Neural progenitor cell (in vitro differentiated cells): ENCODE measurements at regions not wholly inside any gene's neighbourhood (a gene's known extent, or its start where the extent isn't known, plus 50 kb on each side); places are given as distances from the start of the nearest gene placed in this dataset.

Experiments
- DNase-seq: peaks from one replicate; pipeline ENCODE4 v3.0.0-alpha.2; 2016; ENCODE audit warnings: low spot score
- H2AFZ ChIP-seq: fragments of 200-600 bp; sonication (generic); replicated peaks from 2 replicates; pipeline ENCODE4 v1.6.1; 2016; ENCODE audit warnings: antibody characterized with exemption
- H3F3A ChIP-seq: fragments of 200-600 bp; sonication (generic); 2 replicates; pipeline ENCODE4 v1.6.1; 2016; ENCODE audit warnings: antibody characterized with exemption, low read depth
- H3K27ac ChIP-seq: fragments of 200-600 bp; sonication (generic); 2 replicates; pipeline ENCODE4 v1.5.1; 2016; ENCODE audit warnings: mild to moderate bottlenecking
- H3K27me3 ChIP-seq: fragments of 200-600 bp; sonication (generic); 2 replicates; pipeline ENCODE4 v1.6.1; 2016; ENCODE audit warnings: mild to moderate bottlenecking, moderate library complexity
- H3K36me3 ChIP-seq: fragments of 200-600 bp; sonication (generic); 2 replicates; pipeline ENCODE4 v1.5.1; 2016
- H3K4me1 ChIP-seq: fragments of 200-600 bp; sonication (generic); 2 replicates; pipeline ENCODE4 v1.6.1; 2016; ENCODE audit warnings: mixed run types
- H3K4me2 ChIP-seq: fragments of 200-600 bp; sonication (generic); 2 replicates; pipeline ENCODE4 v1.6.1; 2016
- H3K4me3 ChIP-seq: fragments of 200-600 bp; sonication (generic); 2 replicates; pipeline ENCODE4 v1.5.1; 2016
- H3K79me2 ChIP-seq: fragments of 200-600 bp; sonication (generic); 2 replicates; pipeline ENCODE4 v1.6.1; 2016; ENCODE audit warnings: low read depth
- H3K9ac ChIP-seq: fragments of 200-600 bp; sonication (generic); 2 replicates; pipeline ENCODE4 v1.6.1; 2016
- H3K9me3 ChIP-seq: fragments of 200-600 bp; sonication (generic); 2 replicates; pipeline ENCODE4 v1.5.1; 2016; ENCODE audit warnings: low read depth
- H4K20me1 ChIP-seq: fragments of 200-600 bp; sonication (generic); 2 replicates; pipeline ENCODE4 v1.6.1; 2016; ENCODE audit warnings: low read depth
- H3K27ac Mint-ChIP-seq: 3 replicates; pipeline ENCODE4 v1.8.0; 2021; ENCODE audit warnings: mixed read lengths
- H3K27me3 Mint-ChIP-seq: 2 replicates; pipeline ENCODE4 v1.8.0; 2022; ENCODE audit warnings: low read depth, mild to moderate bottlenecking, inconsistent platforms, moderate library complexity, mixed read lengths; ENCODE audit not compliant: insufficient read depth
- H3K36me3 Mint-ChIP-seq: 3 replicates; pipeline ENCODE4 v1.8.0; 2021; ENCODE audit warnings: mixed read lengths
- H3K4me1 Mint-ChIP-seq: 3 replicates; pipeline ENCODE4 v1.8.0; 2021; ENCODE audit warnings: mixed read lengths
- H3K4me3 Mint-ChIP-seq: 3 replicates; pipeline ENCODE4 v1.8.0; 2021; ENCODE audit warnings: mild to moderate bottlenecking, moderate library complexity, mixed read lengths
- H3K9me3 Mint-ChIP-seq: 3 replicates; pipeline ENCODE4 v1.8.0; 2020; ENCODE audit warnings: mixed read lengths
- EZH2 ChIP-seq: fragments of 200-600 bp; sonication (generic); IDR thresholded peaks from 2 replicates; pipeline ENCODE4 v1.6.1; 2017; ENCODE audit warnings: antibody characterized with exemption, mild to moderate bottlenecking, moderate library complexity
- EZH2phosphoT487 ChIP-seq: fragments of 200-600 bp; sonication (generic); IDR thresholded peaks from 2 replicates; pipeline ENCODE4 v1.6.1; 2017; ENCODE audit warnings: antibody characterized with exemption
- TF ChIP-seq, protein P1 (sequence below): fragments of 200-600 bp; sonication (generic); IDR thresholded peaks from 2 replicates; pipeline ENCODE4 v1.5.1; 2017; ENCODE audit warnings: antibody characterized with exemption, mild to moderate bottlenecking

DNA sequence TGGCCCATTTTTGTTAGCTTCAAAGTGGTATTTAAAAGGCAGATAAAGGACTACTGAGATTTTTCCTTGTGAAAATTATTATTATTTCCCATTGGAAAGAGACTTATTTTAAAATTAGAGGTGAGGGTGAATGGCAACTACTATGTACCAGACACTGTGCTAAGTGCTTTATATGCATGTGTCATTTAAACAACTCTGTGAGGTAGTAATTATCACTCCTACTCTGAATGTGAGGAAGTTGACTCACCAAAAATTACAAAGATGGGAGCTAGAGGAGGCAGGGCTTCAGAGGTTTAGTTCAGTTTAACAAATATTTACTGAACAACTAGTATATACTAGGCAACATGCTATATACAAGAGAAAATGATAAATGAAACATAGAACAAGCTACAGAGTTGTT lies 78.2 kb downstream of the MSL3 start:
- Histone ChIP-seq H3K27me3 (no peaks in the 10 kb centered on the region), H3K4me3 (no peak overlapping the region), H3K9me3 (peaks cover 8% of the 10 kb centered on the region), H2AFZ (no peak overlapping the region), H3K79me2 (no peaks in the 10 kb centered on the region), H3K27ac (no peak overlapping the region), H3K36me3 (no peaks in the 10 kb centered on the region), H3K4me1 (no peaks in the 10 kb centered on the region), H4K20me1 (no peaks in the 10 kb centered on the region), H3F3A (no peaks in the 10 kb centered on the region), H3K4me2 (no peak overlapping the region), H3K9ac (no peak overlapping the region)
- H3K27ac Mint-ChIP-seq = no peak overlapping the region
- no peaks in the 10 kb centered on the region for H3K9me3 Mint-ChIP-seq
- H3K4me1 Mint-ChIP-seq = no peaks in the 10 kb centered on the region
- H3K4me3 Mint-ChIP-seq = no peak overlapping the region
- DNase-seq = no peak
- no peaks in the 10 kb centered on the region for H3K36me3 Mint-ChIP-seq
- peaks cover 3% of the 10 kb centered on the region for H3K27me3 Mint-ChIP-seq
- TF ChIP-seq, protein P1, sequence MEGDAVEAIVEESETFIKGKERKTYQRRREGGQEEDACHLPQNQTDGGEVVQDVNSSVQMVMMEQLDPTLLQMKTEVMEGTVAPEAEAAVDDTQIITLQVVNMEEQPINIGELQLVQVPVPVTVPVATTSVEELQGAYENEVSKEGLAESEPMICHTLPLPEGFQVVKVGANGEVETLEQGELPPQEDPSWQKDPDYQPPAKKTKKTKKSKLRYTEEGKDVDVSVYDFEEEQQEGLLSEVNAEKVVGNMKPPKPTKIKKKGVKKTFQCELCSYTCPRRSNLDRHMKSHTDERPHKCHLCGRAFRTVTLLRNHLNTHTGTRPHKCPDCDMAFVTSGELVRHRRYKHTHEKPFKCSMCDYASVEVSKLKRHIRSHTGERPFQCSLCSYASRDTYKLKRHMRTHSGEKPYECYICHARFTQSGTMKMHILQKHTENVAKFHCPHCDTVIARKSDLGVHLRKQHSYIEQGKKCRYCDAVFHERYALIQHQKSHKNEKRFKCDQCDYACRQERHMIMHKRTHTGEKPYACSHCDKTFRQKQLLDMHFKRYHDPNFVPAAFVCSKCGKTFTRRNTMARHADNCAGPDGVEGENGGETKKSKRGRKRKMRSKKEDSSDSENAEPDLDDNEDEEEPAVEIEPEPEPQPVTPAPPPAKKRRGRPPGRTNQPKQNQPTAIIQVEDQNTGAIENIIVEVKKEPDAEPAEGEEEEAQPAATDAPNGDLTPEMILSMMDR = no peak
- TF ChIP-seq EZH2 = no peak

DNA sequence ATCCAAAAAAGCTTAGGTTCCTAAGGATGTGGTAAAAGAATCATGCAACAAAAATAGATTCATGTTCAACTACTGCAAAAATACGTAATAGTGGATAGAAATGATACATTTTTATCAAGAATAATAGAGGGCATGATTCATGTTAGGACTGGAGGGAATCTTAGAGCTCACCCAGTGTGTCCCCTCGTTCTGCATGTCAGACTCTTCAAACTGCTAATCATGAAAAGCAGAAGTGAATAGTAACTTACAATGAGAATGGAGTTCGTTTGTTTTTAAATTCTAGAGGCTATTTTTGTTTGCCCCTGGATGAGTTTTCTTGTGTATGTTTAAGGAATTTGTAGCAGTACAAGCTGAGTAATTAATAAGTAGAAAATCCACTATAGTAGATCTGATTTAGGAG lies 79.4 kb downstream of the MSL3 start:
- Histone ChIP-seq H3K4me2 (no peak overlapping the region), H3K79me2 (no peaks in the 10 kb centered on the region), H3K9ac (no peak overlapping the region), H3K9me3 (peaks cover 8% of the 10 kb centered on the region), H3K4me1 (no peaks in the 10 kb centered on the region), H3F3A (no peaks in the 10 kb centered on the region), H3K4me3 (no peak overlapping the region), H4K20me1 (no peaks in the 10 kb centered on the region), H2AFZ (no peak overlapping the region), H3K36me3 (no peaks in the 10 kb centered on the region), H3K27ac (no peak overlapping the region), H3K27me3 (no peaks in the 10 kb centered on the region)
- DNase-seq = no peak
- no peaks in the 10 kb centered on the region for H3K36me3 Mint-ChIP-seq
- TF ChIP-seq EZH2phosphoT487 (no peak), EZH2 (no peak)
- TF ChIP-seq, protein P1 = no peak
- no peaks in the 10 kb centered on the region for H3K4me1 Mint-ChIP-seq
- no peak overlapping the region for H3K4me3 Mint-ChIP-seq
- H3K27ac Mint-ChIP-seq = no peak overlapping the region
- no peaks in the 10 kb centered on the region for H3K9me3 Mint-ChIP-seq
- H3K27me3 Mint-ChIP-seq = peaks cover 3% of the 10 kb centered on the region

DNA sequence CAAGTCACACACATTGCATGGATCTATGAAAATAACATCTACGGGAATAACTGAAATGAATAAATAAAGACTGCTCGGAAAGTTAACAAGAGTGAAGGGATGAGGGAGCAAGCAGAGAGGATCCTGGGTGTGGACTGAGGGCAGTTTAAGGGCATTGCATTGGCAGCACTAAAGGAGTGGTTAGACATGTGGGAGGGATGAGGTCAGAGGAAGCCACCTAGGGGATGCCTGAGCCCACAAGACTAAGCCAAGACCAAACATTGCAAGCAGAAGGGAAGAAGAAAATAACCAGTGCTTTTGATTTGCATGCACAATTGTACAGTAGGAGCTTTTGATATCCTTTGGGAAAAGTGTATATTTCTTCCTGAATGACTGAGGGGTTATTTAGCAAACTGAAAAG lies 106.1 kb downstream of the MSL3 start:
- no peak overlapping the region for H3K4me3 ChIP-seq
- H3K9me3 ChIP-seq = peaks cover 2% of the 10 kb centered on the region
- H3K4me1 ChIP-seq = no peaks in the 10 kb centered on the region
- H3K9ac ChIP-seq = no peak overlapping the region
- no peaks in the 10 kb centered on the region for H3K79me2 ChIP-seq
- Mint-ChIP-seq H3K4me1 (no peaks in the 10 kb centered on the region), H3K36me3 (no peaks in the 10 kb centered on the region), H3K9me3 (no peaks in the 10 kb centered on the region), H3K27ac (no peak overlapping the region), H3K4me3 (no peak overlapping the region), H3K27me3 (no peaks in the 10 kb centered on the region)
- no peaks in the 10 kb centered on the region for H4K20me1 ChIP-seq
- TF ChIP-seq, protein P1 = no peak
- TF ChIP-seq EZH2 = no peak
- no peak for TF ChIP-seq EZH2phosphoT487
- no peaks in the 10 kb centered on the region for H3K27me3 ChIP-seq
- H3F3A ChIP-seq = no peaks in the 10 kb centered on the region
- DNase-seq = no peak
- H3K36me3 ChIP-seq = no peaks in the 10 kb centered on the region
- H3K4me2 ChIP-seq = no peak overlapping the region
- H3K27ac ChIP-seq = no peak overlapping the region
- no peak overlapping the region for H2AFZ ChIP-seq
